Smooth muscle cell of the brain vasculature (primary cell): ENCODE measurements at regions not wholly inside any gene's neighbourhood (a gene's known extent, or its start where the extent isn't known, plus 50 kb on each side); places are given as distances from the start of the nearest gene placed in this dataset.

Experiments used
- DNase-seq: peaks from one replicate; pipeline ENCODE4 v3.0.0-alpha.2; 2012; ENCODE audit warnings: low read depth, low spot score

GRCh38 chr6:113739041-113739655 lies 118.0 kb upstream of the MARCKS start:
- DNase-seq: no peak

DNA sequence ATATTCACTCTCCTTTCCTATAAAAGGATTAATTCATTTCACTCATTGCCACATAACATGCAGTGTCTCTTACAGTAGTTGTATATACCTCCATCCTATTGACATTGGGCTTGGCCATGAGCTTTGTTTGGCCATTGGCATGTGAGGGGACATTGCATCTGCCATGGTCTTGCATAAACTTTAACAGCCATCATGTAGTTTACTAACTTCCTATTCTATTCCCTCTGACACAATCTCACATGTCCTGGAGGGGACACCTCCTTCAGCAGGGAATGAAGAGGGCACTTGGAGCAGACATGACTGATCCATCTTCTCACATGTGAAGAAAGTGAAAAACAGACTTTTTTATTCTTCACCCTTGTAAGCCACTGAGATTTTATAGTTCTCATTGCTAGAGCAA lies 115.5 kb upstream of the MARCKS start:
- no peak for DNase-seq

DNA sequence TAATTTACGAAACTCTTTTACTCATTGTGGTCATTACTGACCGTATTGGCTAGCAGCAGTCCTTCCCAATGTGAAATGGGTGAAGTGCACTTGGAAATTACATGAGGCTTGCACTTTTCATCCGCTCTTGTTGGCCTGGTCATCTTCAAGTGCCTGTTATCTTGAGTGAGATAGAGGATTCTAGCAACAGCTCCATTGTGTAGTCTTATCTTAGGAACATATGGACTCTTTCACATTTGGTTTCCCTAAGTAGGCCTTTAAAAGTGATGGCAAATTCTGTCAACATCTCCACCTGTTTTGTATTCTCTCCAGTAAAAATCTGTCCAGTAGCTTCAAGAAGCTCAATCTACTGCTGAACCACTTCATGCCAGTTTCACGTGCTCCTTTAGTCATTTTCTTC lies 114.8 kb upstream of the MARCKS start:
- DNase-seq: no peak

DNA sequence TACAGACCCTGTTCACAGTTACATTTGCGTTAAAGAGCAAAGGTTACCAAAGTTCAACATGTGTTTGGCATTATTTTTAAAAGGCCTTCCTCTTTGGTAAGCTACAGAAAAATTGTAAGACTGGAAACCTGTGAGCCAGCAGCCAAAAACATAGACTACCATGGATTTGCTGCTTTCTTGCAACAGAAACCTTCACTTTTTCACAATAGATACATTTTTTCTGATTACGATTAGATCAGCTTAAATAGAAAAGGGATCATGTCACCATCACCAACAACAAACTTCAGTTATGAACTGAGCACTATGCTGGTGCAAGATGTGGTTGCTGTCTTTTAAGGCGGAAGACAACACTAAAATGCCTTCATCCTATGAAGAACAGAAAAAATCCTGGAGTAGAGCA lies 112.3 kb upstream of the MARCKS start:
- DNase-seq: no peak

DNA sequence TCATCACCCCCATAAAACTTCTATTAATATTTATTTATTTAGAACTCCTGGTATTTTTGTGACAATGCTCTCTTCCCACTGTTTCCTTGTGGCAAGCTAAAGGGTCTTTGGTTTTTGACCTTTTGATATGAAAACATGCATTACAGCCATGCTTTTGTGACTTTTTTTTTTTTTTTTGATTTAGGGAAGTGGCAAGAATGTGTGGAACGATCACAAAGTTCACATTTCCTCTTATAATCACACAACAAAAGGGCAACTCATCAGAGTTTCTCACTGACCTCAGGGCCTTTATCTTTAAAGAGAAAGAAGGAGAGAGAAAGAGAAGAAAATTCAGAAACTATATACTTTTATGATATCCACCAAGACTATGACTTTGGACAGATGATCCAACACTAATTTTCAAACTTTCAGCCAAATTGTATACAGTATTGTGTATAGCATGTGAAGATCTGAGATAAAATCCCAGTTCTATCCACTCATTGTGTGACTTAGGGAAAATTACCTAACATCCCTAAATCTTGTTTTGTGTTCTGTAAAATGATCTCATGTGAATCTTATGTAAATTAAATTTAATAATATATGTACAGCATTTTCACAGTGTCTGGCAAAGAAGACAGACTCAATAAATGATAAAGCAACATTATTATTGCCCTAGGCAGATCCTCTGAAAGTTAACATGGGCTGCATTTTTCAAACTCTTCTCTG lies 106.8 kb upstream of the MARCKS start:
- no peak for DNase-seq

DNA sequence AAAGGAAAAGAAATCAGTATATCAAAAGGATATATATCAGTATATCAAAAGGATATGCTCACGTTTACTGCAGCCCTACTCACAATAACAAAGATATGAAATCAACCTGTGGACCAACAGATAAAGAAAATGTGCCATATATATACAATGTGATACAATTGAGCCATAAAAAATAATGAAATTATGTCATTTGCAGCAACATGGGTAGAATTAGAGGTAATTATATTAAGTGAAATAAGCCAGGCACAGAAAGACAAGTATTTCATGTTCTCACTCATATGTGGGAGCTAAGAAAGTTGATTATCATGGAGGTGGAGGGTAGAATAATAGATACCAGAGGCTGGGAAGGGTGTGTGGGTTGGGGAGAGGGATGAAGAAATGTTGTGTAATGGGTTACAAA lies 102.9 kb upstream of the MARCKS start:
- DNase-seq: no peak

GRCh38 chr6:113755449-113756289 lies 101.5 kb upstream of the MARCKS start:
- no peak for DNase-seq

GRCh38 chr6:113756290-113756665 lies 100.9 kb upstream of the MARCKS start:
- no peak for DNase-seq

- no peak for DNase-seq
These were observed 98.9 kb upstream of the MARCKS start for GRCh38 chr6:113758214-113758613.

DNA sequence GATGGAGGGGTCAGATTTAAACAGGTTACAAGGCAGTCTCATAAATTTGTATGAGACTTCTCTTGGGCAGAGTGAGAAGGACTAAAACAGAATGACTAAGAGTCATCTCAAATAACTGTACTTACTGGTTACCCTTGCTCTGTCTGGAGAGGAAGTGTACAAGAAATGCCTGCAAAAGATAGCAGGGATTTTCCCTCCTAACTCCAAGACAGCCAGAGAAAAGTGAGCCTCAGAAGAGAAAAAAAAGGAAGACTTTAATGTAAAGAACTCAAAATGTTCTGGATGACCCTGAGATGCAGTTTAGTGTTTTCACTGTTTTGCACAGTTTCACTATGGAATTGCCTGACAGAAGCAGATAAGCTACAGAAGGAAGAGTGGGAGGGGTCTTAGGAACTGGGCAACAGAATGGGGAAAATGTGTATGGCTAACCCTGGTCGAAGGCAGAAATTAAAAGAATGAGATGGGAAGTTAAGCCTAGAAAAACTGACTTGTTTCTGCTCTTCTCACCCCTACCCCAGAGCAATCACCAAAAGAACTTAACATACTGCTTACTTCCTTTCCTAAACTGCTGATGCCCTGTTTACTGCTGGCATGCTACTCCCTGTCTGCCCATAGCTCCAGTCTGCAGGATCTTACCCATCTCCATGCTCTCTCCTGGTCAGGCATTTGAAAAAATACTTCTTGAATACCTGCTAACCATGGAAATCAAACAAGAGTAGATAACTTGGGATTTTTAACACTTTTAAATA lies 98.1 kb upstream of the MARCKS start:
- DNase-seq: no peak

GRCh38 chr6:113762641-113763040 lies 94.5 kb upstream of the MARCKS start:
- no peak for DNase-seq

GRCh38 chr6:113763311-113763766 lies 93.8 kb upstream of the MARCKS start:
- no peak for DNase-seq

DNA sequence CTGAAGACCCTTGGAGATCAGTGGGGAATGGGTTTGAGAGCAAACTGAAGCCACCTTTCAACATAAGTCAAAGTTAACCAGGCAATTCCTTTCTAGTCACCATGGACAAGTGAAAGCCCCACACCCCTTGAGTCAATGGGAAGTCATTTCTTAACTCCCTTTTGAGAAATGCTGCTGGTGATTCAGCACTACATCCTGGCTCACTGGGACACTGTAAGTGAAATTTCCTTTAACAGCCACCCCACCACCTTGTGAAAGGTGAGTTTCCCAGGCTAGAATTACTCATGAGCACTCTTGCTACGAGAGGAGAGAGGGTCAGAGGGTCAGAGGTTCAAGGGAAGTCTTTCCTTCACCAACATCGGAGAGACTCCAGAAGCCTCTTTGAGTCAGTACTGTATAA lies 93.3 kb upstream of the MARCKS start:
- no peak for DNase-seq

GRCh38 chr6:113765909-113766308 lies 91.2 kb upstream of the MARCKS start:
- no peak for DNase-seq

GRCh38 chr6:113767985-113768384 lies 89.2 kb upstream of the MARCKS start:
- no peak for DNase-seq

DNA sequence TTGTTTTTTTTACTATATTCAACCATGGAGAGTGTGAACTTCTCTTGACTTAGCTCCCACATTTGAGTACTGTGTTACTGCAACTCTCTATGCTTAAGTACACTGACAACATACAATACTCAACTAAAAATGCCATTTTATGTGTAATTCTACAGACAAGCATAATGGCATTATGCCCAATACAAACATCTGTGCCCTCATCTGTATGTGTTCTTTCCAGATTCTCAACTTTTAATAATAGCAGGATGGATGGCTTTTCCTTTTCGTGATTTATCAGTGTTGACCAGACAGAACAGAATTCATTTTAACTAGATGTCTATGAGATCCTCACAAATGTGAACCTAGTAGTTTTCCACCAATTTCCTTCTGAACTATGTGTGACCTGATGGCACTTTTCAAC lies 84.2 kb upstream of the MARCKS start:
- DNase-seq: no peak

GRCh38 chr6:113774127-113774825 lies 82.9 kb upstream of the MARCKS start:
- no peak for DNase-seq

DNA sequence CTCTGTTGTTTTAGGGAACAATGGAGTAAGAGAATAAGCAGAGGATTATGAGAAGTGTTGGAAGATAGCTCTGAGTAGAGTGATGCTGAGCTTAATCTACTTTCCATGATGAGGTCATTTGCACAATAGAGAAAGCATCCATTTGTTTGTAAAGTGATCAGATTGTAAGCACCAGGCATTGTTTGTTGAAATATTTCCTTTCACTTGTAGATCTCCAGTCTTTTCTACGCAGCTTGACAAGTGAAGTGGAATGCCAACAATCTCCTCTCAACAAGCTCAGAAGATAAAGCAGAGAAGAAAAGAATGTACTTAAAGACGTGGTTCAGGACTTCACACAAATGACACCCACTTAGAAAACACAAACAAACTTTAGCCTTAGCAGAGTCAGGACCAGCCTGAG lies 80.1 kb upstream of the MARCKS start:
- no peak for DNase-seq

DNA sequence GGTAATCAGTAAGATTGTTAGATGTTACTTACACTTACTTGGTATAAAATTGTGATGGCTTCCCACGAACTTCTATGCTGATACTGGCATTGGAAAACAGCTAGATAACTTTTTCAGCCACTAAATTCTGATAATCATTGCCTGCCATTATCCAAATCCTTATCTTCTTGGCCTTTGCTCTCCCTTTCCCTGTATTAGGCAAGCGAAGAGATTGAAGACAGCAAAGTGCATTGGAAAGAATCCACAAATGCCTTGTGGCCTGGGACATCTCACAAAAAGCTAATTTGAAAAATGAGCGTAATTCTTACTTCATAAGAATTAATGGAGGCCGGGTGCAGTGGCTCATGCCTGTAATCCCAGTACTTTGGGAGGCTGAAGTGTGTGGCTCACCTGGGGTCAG lies 79.5 kb upstream of the MARCKS start:
- no peak for DNase-seq

- no peak for DNase-seq
These were observed 77.5 kb upstream of the MARCKS start for GRCh38 chr6:113779656-113780055.

- no peak for DNase-seq
These were observed 74.5 kb upstream of the MARCKS start for GRCh38 chr6:113782636-113783035.
